ENCODE measurements at regions not wholly inside any gene's neighbourhood (a gene's known extent, or its start where the extent isn't known, plus 50 kb on each side); places are given as distances from the start of the nearest gene placed in this dataset.

DNA sequence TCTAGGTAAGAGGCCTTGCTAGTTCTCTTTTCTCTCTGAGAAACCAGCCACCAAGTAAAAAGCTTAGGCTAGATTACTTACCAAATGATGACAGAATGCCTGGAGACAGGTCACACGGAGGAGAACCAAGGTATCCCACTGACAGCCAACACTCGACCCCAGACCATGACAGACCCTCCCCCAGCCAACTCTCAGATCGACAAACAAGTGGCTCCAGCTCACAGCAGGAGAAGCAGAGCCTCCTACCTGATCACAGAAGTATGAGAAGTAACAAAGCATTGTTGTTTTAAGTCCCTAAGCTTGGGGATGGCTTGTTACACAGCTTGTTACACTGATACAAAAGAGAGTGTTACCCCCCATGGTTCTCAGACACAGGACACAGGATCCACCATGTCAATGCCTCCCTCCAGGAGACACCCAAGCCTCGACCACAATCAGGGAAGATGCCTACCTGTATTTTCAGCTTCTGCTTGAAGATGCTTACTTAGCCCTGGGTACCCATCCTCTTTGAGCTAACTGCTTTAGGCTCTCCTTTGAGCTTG, 423.8 kb upstream of the JARID2 start:
- TF ChIP-seq, protein P1, sequence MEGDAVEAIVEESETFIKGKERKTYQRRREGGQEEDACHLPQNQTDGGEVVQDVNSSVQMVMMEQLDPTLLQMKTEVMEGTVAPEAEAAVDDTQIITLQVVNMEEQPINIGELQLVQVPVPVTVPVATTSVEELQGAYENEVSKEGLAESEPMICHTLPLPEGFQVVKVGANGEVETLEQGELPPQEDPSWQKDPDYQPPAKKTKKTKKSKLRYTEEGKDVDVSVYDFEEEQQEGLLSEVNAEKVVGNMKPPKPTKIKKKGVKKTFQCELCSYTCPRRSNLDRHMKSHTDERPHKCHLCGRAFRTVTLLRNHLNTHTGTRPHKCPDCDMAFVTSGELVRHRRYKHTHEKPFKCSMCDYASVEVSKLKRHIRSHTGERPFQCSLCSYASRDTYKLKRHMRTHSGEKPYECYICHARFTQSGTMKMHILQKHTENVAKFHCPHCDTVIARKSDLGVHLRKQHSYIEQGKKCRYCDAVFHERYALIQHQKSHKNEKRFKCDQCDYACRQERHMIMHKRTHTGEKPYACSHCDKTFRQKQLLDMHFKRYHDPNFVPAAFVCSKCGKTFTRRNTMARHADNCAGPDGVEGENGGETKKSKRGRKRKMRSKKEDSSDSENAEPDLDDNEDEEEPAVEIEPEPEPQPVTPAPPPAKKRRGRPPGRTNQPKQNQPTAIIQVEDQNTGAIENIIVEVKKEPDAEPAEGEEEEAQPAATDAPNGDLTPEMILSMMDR (IDR thresholded peaks at IDR 0.05), result no peak

DNA sequence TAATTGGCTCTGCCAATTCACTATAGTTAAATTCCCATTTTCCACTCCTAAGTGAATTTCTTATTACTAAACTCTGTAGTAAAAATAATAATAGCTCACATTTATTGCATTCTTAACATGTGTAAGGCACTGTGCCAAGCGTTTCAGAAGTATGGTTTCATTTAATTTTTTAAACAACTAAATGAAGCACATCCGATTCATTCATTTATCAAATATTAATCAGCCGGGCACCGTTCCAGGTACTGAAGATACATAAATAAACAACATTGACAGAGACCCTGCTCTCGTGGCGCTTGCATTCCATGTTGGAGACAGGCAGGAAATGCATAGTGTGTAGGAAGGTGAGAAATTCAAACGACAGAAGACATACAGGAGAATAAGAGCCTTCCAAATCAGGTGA, 423.2 kb upstream of the JARID2 start:
- TF ChIP-seq, protein P1 (IDR thresholded peaks at IDR 0.05), result no peak

DNA sequence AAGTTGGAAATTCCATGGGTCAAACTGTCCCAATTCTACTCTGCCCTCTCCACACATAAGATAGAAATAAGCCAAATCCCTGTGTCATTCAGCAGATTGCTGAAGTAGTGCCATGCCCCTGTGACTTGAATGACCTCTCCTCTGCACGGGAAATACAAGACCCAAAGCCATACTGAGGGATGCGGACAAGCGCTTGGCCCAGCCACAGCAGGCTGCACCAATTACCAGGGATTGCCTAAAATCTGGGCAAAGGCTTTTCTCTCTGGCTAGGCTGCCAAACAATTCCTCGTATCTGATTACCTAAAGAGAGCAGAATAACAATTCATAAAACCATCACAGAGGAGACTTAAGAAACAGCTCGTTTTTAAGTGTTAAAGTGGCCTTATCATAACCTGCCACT, 421.8 kb upstream of the JARID2 start:
- TF ChIP-seq, protein P1 (IDR thresholded peaks at IDR 0.05), result no peak

DNA sequence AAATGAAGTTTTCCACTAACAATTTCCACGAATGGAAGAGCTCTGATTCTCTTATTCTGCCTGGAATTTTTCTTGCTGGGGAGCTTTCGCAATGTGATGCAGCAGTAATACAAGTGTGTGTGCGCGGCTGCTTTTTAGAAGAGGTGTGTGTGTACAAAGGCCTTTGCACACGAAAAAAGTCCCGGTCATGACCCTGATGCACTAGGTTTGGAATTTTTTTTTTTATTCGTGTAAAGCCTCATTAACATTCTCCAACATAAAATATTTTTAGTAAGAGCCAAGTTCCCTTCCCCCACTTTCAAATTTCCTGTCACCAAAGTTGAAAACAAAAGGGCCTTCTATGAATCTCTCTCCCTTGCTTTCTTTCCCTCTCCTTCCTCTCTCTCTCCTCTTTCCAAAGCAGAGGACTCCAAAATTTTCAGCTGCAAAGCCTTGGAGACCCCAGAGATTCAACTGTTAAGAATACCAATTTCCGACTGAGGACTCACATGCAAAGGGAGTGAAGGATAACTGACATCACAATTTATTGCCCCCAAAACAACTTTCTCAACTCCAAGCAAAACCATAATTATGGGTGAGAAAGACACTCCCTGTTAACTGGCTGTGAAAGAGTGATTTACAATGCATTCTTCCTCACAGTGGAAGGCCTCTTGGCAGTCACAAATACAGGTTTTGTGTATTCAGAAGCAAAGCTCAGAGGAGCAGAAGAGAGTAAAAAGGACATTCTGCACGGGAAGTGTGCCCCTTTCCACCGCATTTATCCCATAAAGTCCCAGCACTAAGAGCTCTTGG, 421.2 kb upstream of the JARID2 start:
- TF ChIP-seq, protein P1 (IDR thresholded peaks at IDR 0.05), result no peak

DNA sequence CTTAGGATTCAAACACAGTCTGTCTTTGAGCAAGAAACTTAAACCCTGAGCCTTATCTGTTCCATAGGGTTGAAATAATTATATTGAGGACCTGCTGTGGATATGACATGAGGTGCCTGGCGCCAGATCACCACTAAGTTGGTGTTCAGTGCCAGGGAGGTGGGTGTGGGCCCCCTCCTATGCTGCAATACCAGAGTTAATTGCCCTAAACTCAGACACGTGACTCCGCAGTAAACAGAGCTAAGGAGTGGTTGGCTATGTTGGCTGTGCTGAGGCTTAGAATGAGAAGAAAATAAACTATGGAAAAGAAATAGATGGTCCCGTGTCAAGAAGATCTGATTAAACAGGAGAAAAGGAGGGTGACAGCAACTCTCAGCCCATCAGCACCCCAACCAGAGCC, 419.4 kb upstream of the JARID2 start:
- TF ChIP-seq, protein P1 (IDR thresholded peaks at IDR 0.05), result no peak

DNA sequence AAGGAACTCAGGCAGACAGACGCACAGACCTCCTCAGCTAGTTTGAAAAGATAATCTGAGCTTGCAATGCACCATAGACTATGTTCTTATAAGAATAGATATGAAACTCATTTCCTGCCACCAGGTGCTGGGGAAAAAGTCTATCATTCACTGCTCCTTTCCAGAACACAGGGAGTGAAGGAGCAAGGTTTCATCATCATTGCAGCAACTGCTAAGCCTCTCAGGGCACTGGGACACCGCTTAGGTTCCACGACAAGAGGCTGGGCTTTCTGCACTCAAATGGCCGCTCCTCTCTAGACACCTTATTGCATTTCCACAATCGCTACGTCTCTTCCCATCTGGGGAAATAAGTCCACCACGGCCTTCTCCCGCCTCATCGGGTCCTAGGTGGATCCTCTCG, 418.5 kb upstream of the JARID2 start:
- TF ChIP-seq, protein P1 (IDR thresholded peaks at IDR 0.05), result no peak

DNA sequence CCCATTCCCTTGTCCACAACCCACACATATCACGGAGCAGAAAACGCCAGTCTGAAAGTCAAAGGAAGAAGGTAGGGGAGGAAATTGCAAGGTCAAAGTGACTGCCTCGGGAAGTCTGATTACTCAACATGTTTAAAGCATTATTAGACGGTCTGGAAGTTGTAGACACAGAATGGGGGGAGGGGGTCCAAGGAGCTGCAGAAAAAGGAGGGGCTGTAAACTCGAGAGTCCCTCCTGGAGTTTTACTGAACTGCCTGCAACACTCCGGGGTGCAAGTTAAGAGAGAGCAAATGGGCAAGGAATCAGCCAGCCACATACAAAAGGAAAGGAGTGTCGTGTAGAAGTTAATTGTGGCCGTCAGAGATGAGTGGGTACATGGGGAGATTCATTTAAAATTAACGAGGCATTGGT, 417.7 kb upstream of the JARID2 start:
- TF ChIP-seq, protein P1 (IDR thresholded peaks at IDR 0.05), result no peak
